ENCODE measurements at regions not wholly inside any gene's neighbourhood (a gene's known extent, or its start where the extent isn't known, plus 50 kb on each side); places are given as distances from the start of the nearest gene placed in this dataset.

DNA sequence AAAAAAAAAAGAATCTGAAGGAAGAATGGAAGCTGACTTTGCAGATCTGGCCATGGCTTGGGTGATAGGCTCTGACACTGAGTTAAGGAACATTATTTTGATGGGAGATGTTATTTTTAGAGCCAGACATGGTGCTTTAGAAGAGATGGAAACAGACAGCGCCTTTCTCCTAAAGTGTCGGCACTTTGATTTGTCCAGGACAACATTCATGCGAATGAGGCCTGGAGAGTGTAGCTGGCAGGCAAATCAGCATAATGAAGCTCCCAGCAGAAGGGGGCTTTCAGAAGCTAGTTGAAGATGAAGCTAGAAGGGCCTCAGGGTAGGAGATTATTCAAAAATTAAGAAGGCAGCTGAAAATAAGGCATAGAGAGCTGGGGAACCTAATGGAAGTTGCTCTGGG is 397.7 kb downstream of the RWDD3 start:
- Histone ChIP-seq H3K23ac (ENCODE audit: insufficient read length) (no peak overlapping the region), H3K4ac (replicated peaks; ENCODE audit: insufficient read length, low read depth, low read length) (no peak overlapping the region), H3K23me2 (ENCODE audit: low read depth, low read length) (no peaks in the 10 kb centered on the region), H3K18ac (ENCODE audit: extremely low read depth, low read length) (no peak overlapping the region), H2AFZ (ENCODE audit: low read length) (0 out of 2 replicates have a peak overlapping the region, but pooled peaks have one; percentile 71), H3K27me3 (replicated peaks in 1 of 4; ENCODE audit: control insufficient read depth in 3 of 4, extremely low read depth in 1 of 4, insufficient read depth in 3 of 4, low read length in 3 of 4) (no peaks in the 10 kb centered on the region), H2BK5ac (ENCODE audit: low read depth, low read length) (no peak overlapping the region), H4K8ac (ENCODE audit: extremely low read depth, insufficient read depth, low read length) (no peak overlapping the region), H2BK12ac (ENCODE audit: low read depth, low read length) (no peak overlapping the region), H2BK20ac (ENCODE audit: low read length) (no peak overlapping the region), H3K9me3 (ENCODE audit: insufficient read depth in 2 of 2, low read depth in 1 of 2, low read length in 1 of 2) (no peaks in the 10 kb centered on the region), H3K79me2 (ENCODE audit: control insufficient read depth in 1 of 2, insufficient read depth in 2 of 2, low read length in 2 of 2) (no peaks in the 10 kb centered on the region), H4K20me1 (replicated peaks in 1 of 2; ENCODE audit: control insufficient read depth in 1 of 2, insufficient read depth in 2 of 2, low read length in 2 of 2) (no peaks in the 10 kb centered on the region), H3K4me2 (ENCODE audit: insufficient read depth in 1 of 2, low read depth in 2 of 2, low read length in 2 of 2) (no peak overlapping the region), H3K56ac (replicated peaks; ENCODE audit: insufficient read length, low read depth, low read length) (no peak overlapping the region), H3K4me3 (ENCODE audit: extremely low read depth in 1 of 4, insufficient read depth in 2 of 4, low read depth in 3 of 4, low read length in 4 of 4) (no peak overlapping the region), H3K79me1 (ENCODE audit: low read depth, low read length) (no peaks in the 10 kb centered on the region), H2AK5ac (ENCODE audit: low read depth, low read length) (no peak overlapping the region), H3K4me1 (replicated peaks in 1 of 4; ENCODE audit: control insufficient read depth in 3 of 4, insufficient read depth in 4 of 4, low read length in 3 of 4) (no peaks in the 10 kb centered on the region), H3K14ac (ENCODE audit: insufficient read length) (no peak overlapping the region), H3K36me3 (ENCODE audit: control insufficient read depth in 2 of 4, insufficient read depth in 4 of 4, low read length in 3 of 4) (no peaks in the 10 kb centered on the region), H4K91ac (replicated peaks; ENCODE audit: insufficient read length, low read length) (no peak overlapping the region), H4K5ac (ENCODE audit: insufficient read length, low read depth, low read length) (no peak overlapping the region), H3K9ac (replicated peaks in 1 of 4; ENCODE audit: extremely low read depth in 1 of 4, low read depth in 3 of 4, low read length in 3 of 4) (no peak overlapping the region), H2BK15ac (ENCODE audit: low read length) (no peak overlapping the region), H3K27ac (ENCODE audit: low read depth, low read length) (no peak overlapping the region), H2BK120ac (replicated peaks; ENCODE audit: low read depth, low read length) (no peak overlapping the region)
- CTCF ChIA-PET (ENCODE audit: partially characterized antibody): no interaction called here
- no peak for FAIRE-seq
- no peak for DNase-seq (ENCODE audit: low read depth in 1 of 2, low spot score in 2 of 2)
- POLR2A ChIA-PET (ENCODE audit: partially characterized antibody): no interaction called here
- TF ChIP-seq JUND (IDR thresholded peaks at IDR 0.05; ENCODE audit: low read length) (no peak), KDM5A (IDR thresholded peaks at IDR 0.05; ENCODE audit: low read length) (no peak), RFX5 (IDR thresholded peaks at IDR 0.05; ENCODE audit: borderline replicate concordance, low read depth, low read length) (no peak), CEBPB (IDR thresholded peaks at IDR 0.05; ENCODE audit: low read depth, low read length) (no peak), TBP (IDR thresholded peaks at IDR 0.05; ENCODE audit: low read depth, low read length) (no peak), JUN (IDR thresholded peaks at IDR 0.05; ENCODE audit: low read depth, low read length) (no peak), SIN3A (conservative IDR thresholded peaks at IDR 0.05 in 1 of 2, IDR thresholded peaks at IDR 0.05 in 1 of 2; ENCODE audit: low read depth in 1 of 2, low read length in 2 of 2) (no peak), KDM1A (IDR thresholded peaks at IDR 0.05; ENCODE audit: borderline replicate concordance, low read length) (no peak)
- TF ChIP-seq, protein P1, sequence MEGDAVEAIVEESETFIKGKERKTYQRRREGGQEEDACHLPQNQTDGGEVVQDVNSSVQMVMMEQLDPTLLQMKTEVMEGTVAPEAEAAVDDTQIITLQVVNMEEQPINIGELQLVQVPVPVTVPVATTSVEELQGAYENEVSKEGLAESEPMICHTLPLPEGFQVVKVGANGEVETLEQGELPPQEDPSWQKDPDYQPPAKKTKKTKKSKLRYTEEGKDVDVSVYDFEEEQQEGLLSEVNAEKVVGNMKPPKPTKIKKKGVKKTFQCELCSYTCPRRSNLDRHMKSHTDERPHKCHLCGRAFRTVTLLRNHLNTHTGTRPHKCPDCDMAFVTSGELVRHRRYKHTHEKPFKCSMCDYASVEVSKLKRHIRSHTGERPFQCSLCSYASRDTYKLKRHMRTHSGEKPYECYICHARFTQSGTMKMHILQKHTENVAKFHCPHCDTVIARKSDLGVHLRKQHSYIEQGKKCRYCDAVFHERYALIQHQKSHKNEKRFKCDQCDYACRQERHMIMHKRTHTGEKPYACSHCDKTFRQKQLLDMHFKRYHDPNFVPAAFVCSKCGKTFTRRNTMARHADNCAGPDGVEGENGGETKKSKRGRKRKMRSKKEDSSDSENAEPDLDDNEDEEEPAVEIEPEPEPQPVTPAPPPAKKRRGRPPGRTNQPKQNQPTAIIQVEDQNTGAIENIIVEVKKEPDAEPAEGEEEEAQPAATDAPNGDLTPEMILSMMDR (IDR thresholded peaks at IDR 0.05; ENCODE audit: control extremely low read depth in 1 of 3, insufficient read depth in 1 of 3, low read depth in 1 of 3, low read length in 3 of 3): no peak
- 91% methylated on average over 3 of the region's 3 CpGs; no CpG with 5 or more reads in 1 of the 2 experiments for WGBS, 2 experiments (ENCODE audit: extremely low coverage in 1 of 2, insufficient coverage in 1 of 2, insufficient read length in 1 of 2, insufficient replicate concordance in 2 of 2, low coverage in 1 of 2, low lambda C conversion rate in 2 of 2, missing lambda C conversion rate in 1 of 2)

Data from H1 (cell line).